ENCODE measurements at regions not wholly inside any gene's neighbourhood (a gene's known extent, or its start where the extent isn't known, plus 50 kb on each side); places are given as distances from the start of the nearest gene placed in this dataset.

DNA sequence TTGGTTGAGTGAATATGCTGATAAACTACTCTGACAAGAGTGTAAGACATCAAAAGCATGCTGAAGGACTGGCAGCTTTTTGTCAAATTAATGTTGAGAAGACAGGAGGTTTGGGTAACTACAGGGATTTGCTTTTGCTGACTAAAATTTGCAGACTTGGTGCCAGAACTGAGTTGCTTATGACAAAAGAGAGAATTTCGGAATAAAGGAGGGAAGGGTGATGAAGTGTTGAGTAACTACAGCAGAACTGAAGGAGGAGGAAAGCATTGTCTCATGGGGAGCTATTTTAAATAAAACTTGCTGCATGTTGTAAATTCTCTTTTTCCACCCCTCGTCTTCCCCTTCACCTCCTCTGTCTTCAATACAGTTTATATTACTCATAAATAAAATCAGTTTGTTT is 296.1 kb downstream of the YTHDC2 start:
- Histone ChIP-seq H3K4me3 (ENCODE audit: low read length) (no peak overlapping the region), H3K27me3 (ENCODE audit: insufficient read depth, low read length) (no peaks in the 10 kb centered on the region), H3K9me3 (ENCODE audit: low read length) (no peaks in the 10 kb centered on the region), H2AFZ (ENCODE audit: low read depth, low read length) (no peak overlapping the region), H3K4me1 (ENCODE audit: insufficient read depth, low read length) (peaks cover 8% of the 10 kb centered on the region), H3K36me3 (ENCODE audit: insufficient read depth, low read length) (no peaks in the 10 kb centered on the region)

DNA sequence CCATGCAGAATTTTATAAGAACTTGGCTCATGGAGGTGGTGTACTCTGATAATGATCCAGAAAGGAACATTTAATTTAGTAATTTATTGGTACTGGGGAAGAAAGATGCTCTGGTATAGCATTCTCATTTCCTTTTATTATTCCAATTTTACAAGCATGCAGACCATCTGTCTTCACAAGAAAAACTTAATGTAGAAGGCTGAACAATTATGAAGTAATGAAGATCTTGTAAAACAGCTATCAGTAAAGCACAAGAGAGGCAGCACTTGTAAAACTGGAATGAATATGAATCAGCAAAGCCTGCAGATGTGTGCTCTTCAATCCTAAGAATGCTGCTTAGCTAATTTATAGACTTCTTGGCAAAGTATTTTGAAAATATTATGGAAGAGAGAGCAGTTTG is 300.0 kb downstream of the YTHDC2 start:
- H3K4me1 ChIP-seq (ENCODE audit: insufficient read depth, low read length) = no peaks in the 10 kb centered on the region
- H3K4me3 ChIP-seq (ENCODE audit: low read length) = no peak overlapping the region
- H2AFZ ChIP-seq (ENCODE audit: low read depth, low read length) = no peak overlapping the region
- no peaks in the 10 kb centered on the region for H3K27me3 ChIP-seq (ENCODE audit: insufficient read depth, low read length)
- H3K36me3 ChIP-seq (ENCODE audit: insufficient read depth, low read length) = no peaks in the 10 kb centered on the region
- H3K9me3 ChIP-seq (ENCODE audit: low read length) = no peaks in the 10 kb centered on the region

DNA sequence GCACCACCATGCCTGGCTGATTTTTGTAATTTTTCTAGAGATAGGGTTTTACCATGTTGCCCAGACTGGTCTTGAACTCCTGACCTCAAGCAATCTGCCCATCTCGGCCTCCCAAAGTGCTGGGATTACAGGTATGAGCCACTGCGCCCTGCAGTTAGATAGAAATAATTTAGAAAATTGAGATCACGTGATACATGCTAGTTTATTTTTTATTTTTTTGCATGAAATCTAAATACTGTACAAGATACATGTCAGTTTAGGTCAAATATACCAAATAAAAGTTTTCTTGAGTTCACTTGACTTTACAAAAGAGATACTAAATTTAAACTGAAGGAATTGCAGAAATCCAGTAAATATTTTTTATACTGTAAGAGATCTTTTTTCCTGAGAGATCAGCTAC is 304.2 kb downstream of the YTHDC2 start:
- Histone ChIP-seq H3K27me3 (ENCODE audit: insufficient read depth, low read length) (no peaks in the 10 kb centered on the region), H2AFZ (ENCODE audit: low read depth, low read length) (no peak overlapping the region), H3K36me3 (ENCODE audit: insufficient read depth, low read length) (no peaks in the 10 kb centered on the region), H3K9me3 (ENCODE audit: low read length) (no peaks in the 10 kb centered on the region), H3K4me3 (ENCODE audit: low read length) (no peak overlapping the region), H3K4me1 (ENCODE audit: insufficient read depth, low read length) (no peaks in the 10 kb centered on the region)

DNA sequence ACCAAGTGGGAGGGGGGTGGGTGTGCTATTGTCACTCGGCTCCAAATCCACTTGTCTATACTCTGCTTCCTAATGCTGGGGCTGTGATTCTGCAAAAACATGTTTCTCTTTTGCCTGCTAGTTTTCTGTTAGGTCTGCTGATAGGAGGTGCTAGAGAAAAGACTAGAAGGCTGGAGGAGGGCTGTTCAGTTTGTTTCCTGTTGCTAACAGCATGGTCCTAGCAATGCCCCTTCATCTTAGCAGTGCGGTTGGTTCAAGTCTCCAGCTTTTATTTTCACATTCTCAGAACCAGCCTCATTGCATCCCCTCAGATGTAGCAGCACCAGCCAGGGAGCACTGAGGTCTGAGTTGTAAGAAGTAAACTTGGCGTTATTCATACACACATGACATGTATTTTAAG is 310.2 kb downstream of the YTHDC2 start:
- H3K36me3 ChIP-seq (ENCODE audit: insufficient read depth, low read length) = no peaks in the 10 kb centered on the region
- H3K27me3 ChIP-seq (ENCODE audit: insufficient read depth, low read length) = no peaks in the 10 kb centered on the region

DNA sequence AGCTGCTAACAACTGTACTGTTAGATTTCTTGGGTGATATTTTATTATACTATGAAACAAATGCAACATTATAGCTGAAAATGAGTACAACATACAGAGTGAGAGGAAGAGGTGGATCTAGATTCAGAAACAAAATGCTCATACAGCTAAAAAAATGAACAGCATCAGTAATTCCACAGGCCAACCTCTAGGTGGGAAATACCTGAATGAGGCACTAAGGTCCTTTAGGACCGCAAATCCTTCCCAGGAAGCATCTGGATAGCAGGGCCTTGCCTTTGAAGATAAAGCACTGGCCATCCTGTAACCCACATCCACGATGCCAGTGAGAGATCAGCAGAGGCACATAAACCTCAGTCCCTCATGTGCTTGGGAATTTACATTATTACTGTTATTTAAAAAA is 310.8 kb downstream of the YTHDC2 start:
- H3K4me1 ChIP-seq (ENCODE audit: insufficient read depth, low read length) = no peaks in the 10 kb centered on the region
- no peak overlapping the region for H3K4me3 ChIP-seq (ENCODE audit: low read length)
- no peak overlapping the region for H2AFZ ChIP-seq (ENCODE audit: low read depth, low read length)
- H3K36me3 ChIP-seq (ENCODE audit: insufficient read depth, low read length) = no peaks in the 10 kb centered on the region
- H3K27me3 ChIP-seq (ENCODE audit: insufficient read depth, low read length) = no peaks in the 10 kb centered on the region
- no peaks in the 10 kb centered on the region for H3K9me3 ChIP-seq (ENCODE audit: low read length)

More for the DNA sequence above, 310.2 kb downstream of the YTHDC2 start:
- Histone ChIP-seq H3K4me3 (ENCODE audit: low read length) (no peak overlapping the region), H3K4me1 (ENCODE audit: insufficient read depth, low read length) (no peaks in the 10 kb centered on the region), H2AFZ (ENCODE audit: low read depth, low read length) (no peak overlapping the region), H3K9me3 (ENCODE audit: low read length) (no peaks in the 10 kb centered on the region)

DNA sequence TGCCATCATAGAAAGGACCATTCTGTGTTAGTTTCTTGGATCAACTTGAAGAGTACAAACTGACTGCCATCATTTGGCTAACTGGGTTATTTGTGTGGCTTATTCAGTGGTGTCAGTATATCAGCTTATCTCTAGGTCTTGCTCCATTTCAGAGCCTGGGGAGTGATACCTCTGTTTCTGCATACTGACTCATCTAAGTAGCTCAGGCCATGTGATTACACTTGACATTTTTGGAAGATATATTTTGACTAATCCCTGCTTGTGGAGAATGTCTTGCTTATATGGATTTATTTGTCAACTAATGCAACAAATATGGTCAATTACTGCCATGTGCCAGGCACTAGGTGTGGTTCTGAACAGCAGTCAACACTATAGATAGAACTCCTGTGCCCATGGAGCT is 311.7 kb downstream of the YTHDC2 start:
- Histone ChIP-seq H3K36me3 (ENCODE audit: insufficient read depth, low read length) (no peaks in the 10 kb centered on the region), H3K27me3 (ENCODE audit: insufficient read depth, low read length) (no peaks in the 10 kb centered on the region), H3K9me3 (ENCODE audit: low read length) (no peaks in the 10 kb centered on the region), H3K4me3 (ENCODE audit: low read length) (no peak overlapping the region), H3K4me1 (ENCODE audit: insufficient read depth, low read length) (no peaks in the 10 kb centered on the region), H2AFZ (ENCODE audit: low read depth, low read length) (no peak overlapping the region)

DNA sequence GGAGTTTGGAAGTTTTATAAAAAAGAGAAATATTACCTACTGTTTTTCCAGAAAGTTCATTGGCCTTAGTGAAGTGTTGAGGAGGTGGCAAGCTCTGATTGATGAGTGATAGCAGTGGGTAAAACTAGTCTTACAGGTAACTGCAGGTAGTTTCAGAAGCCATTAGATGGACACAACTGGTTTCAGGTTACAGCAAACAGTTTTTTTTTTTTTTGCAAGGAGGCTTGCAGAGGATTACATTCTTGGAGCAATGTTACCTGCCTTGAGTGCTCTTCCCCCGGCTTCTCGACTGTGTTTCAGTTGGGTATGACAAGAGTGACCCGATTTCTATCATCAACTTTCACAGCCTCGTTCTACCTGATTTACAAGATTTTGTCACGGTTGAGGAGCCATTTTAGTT is 333.4 kb downstream of the YTHDC2 start:
- no peaks in the 10 kb centered on the region for H3K27me3 ChIP-seq (ENCODE audit: insufficient read depth, low read length)
- peaks cover 1% of the 10 kb centered on the region for H3K4me1 ChIP-seq (ENCODE audit: insufficient read depth, low read length)
- H3K4me3 ChIP-seq (ENCODE audit: low read length) = no peak overlapping the region
- no peaks in the 10 kb centered on the region for H3K36me3 ChIP-seq (ENCODE audit: insufficient read depth, low read length)
- H3K9me3 ChIP-seq (ENCODE audit: low read length) = no peaks in the 10 kb centered on the region
- no peak overlapping the region for H2AFZ ChIP-seq (ENCODE audit: low read depth, low read length)

DNA sequence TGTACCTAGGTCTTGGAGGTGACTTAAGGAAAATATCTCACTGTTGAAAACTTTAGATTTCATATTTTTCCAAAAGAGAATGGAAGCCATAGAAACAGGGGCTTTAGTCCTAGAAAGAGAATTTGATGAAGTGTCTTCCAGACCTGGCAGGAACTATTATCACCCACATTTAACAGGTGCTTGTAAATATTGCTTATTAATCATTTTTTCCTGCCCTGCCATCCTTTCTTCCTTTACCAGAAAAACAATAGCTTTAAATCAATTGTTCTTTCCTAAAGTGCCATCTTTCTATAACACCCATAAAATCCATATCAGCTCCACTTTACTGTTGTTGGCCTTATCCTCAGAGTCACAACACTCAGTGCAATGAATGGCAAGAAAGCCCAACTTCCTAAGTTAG is 350.9 kb downstream of the YTHDC2 start:
- H2AFZ ChIP-seq (ENCODE audit: low read depth, low read length) = no peak overlapping the region
- H3K36me3 ChIP-seq (ENCODE audit: insufficient read depth, low read length) = no peaks in the 10 kb centered on the region
- H3K9me3 ChIP-seq (ENCODE audit: low read length) = no peaks in the 10 kb centered on the region
- H3K4me1 ChIP-seq (ENCODE audit: insufficient read depth, low read length) = no peaks in the 10 kb centered on the region
- H3K4me3 ChIP-seq (ENCODE audit: low read length) = no peak overlapping the region
- H3K27me3 ChIP-seq (ENCODE audit: insufficient read depth, low read length) = no peaks in the 10 kb centered on the region

DNA sequence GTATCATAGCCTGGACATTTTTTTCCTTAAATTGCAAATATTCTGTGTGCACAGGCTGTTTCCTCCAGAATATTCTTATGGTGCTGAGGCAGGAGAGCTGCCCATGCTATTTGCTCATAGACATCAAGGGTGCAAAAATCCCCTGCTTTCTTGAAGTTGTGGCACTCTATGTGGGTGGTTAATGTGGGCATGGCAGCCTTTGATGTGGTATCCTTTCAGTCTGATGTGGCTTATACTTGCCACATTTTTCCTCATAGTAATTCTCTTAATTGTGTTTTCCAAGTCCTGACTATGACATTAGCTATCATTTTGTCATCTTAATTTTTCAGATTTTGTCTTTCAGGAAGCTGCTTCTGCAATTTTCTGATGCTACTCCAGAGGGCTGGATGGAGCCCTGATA is 353.3 kb downstream of the YTHDC2 start:
- no peak overlapping the region for H3K4me3 ChIP-seq (ENCODE audit: low read length)
- no peaks in the 10 kb centered on the region for H3K27me3 ChIP-seq (ENCODE audit: insufficient read depth, low read length)
- no peak overlapping the region for H2AFZ ChIP-seq (ENCODE audit: low read depth, low read length)
- H3K36me3 ChIP-seq (ENCODE audit: insufficient read depth, low read length) = no peaks in the 10 kb centered on the region
- no peaks in the 10 kb centered on the region for H3K9me3 ChIP-seq (ENCODE audit: low read length)
- no peaks in the 10 kb centered on the region for H3K4me1 ChIP-seq (ENCODE audit: insufficient read depth, low read length)

DNA sequence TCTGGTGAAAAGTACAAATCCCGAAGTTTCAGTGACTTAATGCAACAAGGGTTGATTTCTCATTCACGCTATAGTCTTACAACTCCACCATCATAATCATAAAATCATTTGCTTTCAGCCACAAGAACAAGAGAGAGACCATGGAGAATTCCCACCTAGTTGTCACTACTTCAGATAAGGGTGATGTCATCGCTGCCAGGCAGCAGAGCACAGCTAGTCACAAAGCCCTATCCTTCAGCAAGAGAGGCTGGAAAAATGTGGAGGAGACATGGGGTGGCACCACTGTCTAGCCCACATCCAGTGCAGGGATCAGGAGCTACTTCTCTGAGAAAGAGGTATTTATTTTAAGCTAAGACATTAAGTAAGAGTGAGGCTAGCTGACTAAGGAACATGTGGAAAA is 356.1 kb downstream of the YTHDC2 start:
- no peaks in the 10 kb centered on the region for H3K27me3 ChIP-seq (ENCODE audit: insufficient read depth, low read length)

DNA sequence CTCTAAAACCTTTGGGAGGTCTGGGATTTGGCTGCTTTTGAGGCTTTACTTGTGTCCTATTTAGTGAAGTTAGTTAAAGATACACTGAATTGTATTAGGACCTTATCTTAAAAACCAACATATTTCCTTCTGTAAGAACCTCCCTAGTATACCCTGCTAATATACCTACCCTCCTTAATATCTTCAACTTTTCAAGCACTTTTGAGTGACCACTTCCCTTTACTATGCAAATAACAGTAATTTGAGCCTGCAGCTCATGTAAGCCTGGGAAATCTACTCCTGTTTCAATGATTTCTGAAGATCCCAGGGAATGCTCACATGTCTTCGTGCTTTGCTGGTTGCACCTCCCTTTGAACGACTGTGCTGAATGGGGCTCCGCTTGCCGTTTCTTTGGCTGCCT is 358.5 kb downstream of the YTHDC2 start:
- H3K27me3 ChIP-seq (ENCODE audit: insufficient read depth, low read length) = no peaks in the 10 kb centered on the region
- no peaks in the 10 kb centered on the region for H3K36me3 ChIP-seq (ENCODE audit: insufficient read depth, low read length)
- no peak overlapping the region for H3K4me3 ChIP-seq (ENCODE audit: low read length)
- no peak overlapping the region for H2AFZ ChIP-seq (ENCODE audit: low read depth, low read length)
- H3K4me1 ChIP-seq (ENCODE audit: insufficient read depth, low read length) = no peaks in the 10 kb centered on the region
- no peaks in the 10 kb centered on the region for H3K9me3 ChIP-seq (ENCODE audit: low read length)

More for the DNA sequence above, 356.1 kb downstream of the YTHDC2 start:
- H3K4me3 ChIP-seq (ENCODE audit: low read length) = no peak overlapping the region
- no peaks in the 10 kb centered on the region for H3K36me3 ChIP-seq (ENCODE audit: insufficient read depth, low read length)
- no peak overlapping the region for H2AFZ ChIP-seq (ENCODE audit: low read depth, low read length)
- H3K4me1 ChIP-seq (ENCODE audit: insufficient read depth, low read length) = no peaks in the 10 kb centered on the region
- H3K9me3 ChIP-seq (ENCODE audit: low read length) = no peaks in the 10 kb centered on the region

DNA sequence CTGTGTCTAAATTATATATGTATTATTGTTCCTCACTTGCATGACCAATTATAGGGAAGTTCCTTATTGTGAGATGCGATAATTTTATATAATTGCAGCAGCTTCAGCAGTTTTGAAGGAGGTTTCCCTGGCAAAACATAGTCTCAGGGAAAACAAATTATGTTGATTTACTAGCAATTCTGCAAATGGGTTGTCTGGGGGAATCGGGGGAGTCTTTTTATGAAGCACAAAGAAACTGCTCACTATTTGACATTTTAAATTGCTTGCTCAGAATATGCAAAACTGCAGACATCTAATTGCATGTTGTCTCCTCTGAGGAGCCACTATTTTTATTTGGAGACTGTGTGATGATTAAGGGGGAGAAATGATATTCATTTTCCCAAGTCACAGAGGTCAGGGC is 361.6 kb downstream of the YTHDC2 start:
- no peaks in the 10 kb centered on the region for H3K4me1 ChIP-seq (ENCODE audit: insufficient read depth, low read length)
- no peaks in the 10 kb centered on the region for H3K36me3 ChIP-seq (ENCODE audit: insufficient read depth, low read length)
- no peak overlapping the region for H3K4me3 ChIP-seq (ENCODE audit: low read length)
- no peak overlapping the region for H2AFZ ChIP-seq (ENCODE audit: low read depth, low read length)
- H3K27me3 ChIP-seq (ENCODE audit: insufficient read depth, low read length) = no peaks in the 10 kb centered on the region
- H3K9me3 ChIP-seq (ENCODE audit: low read length) = no peaks in the 10 kb centered on the region

DNA sequence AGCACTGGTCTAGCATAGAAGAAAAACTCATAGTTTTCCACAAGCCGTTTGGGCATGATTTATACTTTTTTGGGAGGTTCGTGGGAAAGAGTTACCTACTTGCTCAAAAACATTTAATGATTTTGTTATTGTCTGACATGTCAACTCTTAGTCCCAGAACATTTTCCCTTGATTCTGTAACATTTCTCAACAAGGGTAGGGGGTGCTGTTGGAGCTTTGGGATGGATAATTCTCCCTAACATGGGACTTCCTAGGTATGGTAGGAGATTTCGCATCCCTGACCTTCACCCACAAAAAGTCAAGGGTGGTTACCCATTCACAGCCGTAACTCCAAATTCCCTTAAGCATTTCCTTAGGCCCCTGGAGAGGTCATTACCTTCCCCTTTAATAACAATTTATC is 378.0 kb downstream of the YTHDC2 start:
- Histone ChIP-seq H3K27me3 (ENCODE audit: insufficient read depth, low read length) (peaks cover 2% of the 10 kb centered on the region), H3K4me1 (ENCODE audit: insufficient read depth, low read length) (no peaks in the 10 kb centered on the region), H3K9me3 (ENCODE audit: low read length) (no peaks in the 10 kb centered on the region), H3K36me3 (ENCODE audit: insufficient read depth, low read length) (no peaks in the 10 kb centered on the region), H2AFZ (ENCODE audit: low read depth, low read length) (no peak overlapping the region), H3K4me3 (ENCODE audit: low read length) (no peak overlapping the region)

DNA sequence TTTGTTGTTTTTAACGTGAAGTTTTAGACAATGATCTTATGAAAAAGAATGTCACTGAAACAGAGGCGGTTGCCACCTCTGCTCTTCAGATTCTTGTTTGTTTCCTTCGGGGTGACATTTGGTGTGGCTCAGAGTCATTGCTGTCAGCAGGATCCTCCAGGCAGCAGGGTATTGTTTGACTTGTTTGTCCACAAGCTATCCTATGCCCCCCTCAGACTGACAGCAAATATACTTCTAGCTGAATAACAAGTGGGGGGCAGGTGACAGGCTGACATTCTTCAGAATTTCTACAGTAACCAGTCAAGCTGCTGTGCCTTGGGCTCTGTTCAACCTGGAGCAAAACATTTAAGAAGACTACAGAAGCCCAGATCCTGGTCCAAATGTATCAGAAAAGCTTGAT is 383.3 kb downstream of the YTHDC2 start:
- Histone ChIP-seq H3K27me3 (ENCODE audit: insufficient read depth, low read length) (peaks cover 2% of the 10 kb centered on the region), H3K9me3 (ENCODE audit: low read length) (no peaks in the 10 kb centered on the region), H2AFZ (ENCODE audit: low read depth, low read length) (no peak overlapping the region), H3K4me1 (ENCODE audit: insufficient read depth, low read length) (no peaks in the 10 kb centered on the region), H3K4me3 (ENCODE audit: low read length) (no peak overlapping the region), H3K36me3 (ENCODE audit: insufficient read depth, low read length) (no peaks in the 10 kb centered on the region)

Data from neuron (in vitro differentiated cells).